GM12864 (cell line): ENCODE measurements at regions not wholly inside any gene's neighbourhood (a gene's known extent, or its start where the extent isn't known, plus 50 kb on each side); places are given as distances from the start of the nearest gene placed in this dataset.

ENCODE experiments used
- DNase-seq: peaks from one replicate; pipeline ENCODE4 v3.0.0-alpha.2; 2011; ENCODE audit warnings: low read depth
- H3K4me3 ChIP-seq: 2 replicates; pipeline ENCODE4 v1.5.1; 2011; ENCODE audit warnings: mild to moderate bottlenecking, low read depth, low read length, control low read depth
- TF ChIP-seq, protein P1 (sequence below): IDR thresholded peaks from 2 replicates; pipeline ENCODE4 v1.5.1; 2011; ENCODE audit warnings: low read depth, mild to moderate bottlenecking, moderate library complexity, low read length, control low read depth, inconsistent platforms; ENCODE audit errors: missing control alignments

DNA sequence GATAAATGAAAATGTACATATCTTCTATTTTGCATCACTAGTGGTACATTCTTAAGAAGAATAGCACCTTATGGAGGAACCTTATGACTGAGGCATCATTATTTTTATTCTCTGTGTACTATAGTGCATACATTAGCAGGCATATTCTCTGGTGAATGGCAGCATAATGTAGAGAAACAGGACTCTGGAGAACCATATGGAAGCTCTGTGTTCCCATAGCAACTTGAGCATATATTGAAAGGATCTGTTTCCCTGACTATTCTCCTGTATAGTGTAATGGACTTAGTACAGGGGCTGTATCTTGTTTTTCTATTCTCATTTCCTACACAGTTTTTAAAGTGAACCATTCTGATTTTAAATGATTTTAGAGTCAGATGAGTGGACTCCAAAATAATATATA is 128.4 kb upstream of the SMIM30 start:
- TF ChIP-seq, protein P1, sequence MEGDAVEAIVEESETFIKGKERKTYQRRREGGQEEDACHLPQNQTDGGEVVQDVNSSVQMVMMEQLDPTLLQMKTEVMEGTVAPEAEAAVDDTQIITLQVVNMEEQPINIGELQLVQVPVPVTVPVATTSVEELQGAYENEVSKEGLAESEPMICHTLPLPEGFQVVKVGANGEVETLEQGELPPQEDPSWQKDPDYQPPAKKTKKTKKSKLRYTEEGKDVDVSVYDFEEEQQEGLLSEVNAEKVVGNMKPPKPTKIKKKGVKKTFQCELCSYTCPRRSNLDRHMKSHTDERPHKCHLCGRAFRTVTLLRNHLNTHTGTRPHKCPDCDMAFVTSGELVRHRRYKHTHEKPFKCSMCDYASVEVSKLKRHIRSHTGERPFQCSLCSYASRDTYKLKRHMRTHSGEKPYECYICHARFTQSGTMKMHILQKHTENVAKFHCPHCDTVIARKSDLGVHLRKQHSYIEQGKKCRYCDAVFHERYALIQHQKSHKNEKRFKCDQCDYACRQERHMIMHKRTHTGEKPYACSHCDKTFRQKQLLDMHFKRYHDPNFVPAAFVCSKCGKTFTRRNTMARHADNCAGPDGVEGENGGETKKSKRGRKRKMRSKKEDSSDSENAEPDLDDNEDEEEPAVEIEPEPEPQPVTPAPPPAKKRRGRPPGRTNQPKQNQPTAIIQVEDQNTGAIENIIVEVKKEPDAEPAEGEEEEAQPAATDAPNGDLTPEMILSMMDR, result no peak
- H3K4me3 ChIP-seq, result no peak overlapping the region
- no peak for DNase-seq

DNA sequence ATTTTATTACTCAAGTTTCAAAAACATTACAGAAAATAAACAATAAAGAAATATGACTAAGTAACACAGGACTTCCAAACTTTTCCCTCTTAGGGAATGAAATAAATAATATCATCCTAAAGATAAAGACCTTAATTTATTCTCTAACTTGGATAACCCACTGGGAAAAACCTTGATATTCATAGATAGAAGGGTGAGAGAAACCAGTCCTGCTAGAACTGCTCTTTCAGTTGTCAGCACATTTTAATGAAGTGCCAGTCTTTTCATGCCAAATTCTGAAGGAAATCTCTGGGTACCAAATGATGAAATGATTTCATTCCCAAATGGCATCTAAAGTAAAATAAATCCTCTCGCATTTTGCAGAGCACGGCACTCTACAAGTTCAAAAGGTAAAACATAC is 114.5 kb upstream of the SMIM30 start:
- no peak overlapping the region for H3K4me3 ChIP-seq
- DNase-seq, result no peak
- TF ChIP-seq, protein P1, result no peak

DNA sequence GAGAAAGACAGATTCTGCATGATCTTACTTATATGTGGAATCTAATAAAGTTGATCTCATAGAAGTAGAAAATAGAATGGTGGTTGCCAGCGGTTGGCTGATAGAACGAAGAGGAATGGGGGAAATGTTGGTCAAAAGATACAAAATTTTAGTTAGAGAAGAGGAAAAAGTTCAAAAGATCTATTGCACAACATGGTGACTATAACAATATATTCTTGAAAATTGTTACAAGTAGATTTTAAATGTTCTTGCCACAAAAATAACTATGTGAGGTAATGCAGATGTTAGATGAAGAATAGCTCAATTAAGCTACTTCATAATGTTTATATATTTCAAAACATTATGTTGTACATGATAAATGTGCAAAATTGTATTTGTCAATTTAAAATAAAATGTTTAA is 112.3 kb upstream of the SMIM30 start:
- DNase-seq, result no peak
- no peak overlapping the region for H3K4me3 ChIP-seq
- TF ChIP-seq, protein P1, result no peak

DNA sequence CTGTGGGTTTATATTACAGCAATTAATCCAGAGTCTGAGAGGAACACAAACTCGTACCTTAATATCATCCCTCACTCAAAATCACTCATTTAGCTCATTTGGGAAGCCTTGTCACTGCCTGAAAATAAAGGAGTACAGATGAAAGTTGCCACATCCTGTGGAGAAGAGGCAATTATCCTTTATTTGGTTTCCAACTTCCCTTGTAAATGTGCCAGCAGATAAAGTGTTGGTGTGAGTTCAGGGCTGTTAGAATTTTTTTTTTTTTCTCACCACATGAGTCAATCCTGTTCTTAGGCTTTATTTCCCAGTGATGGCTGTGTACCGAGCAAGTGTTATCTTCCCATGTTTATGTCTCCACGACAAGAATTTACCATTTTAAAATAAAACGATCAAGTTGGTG is 99.0 kb upstream of the SMIM30 start:
- DNase-seq, result no peak
- TF ChIP-seq, protein P1, result no peak

DNA sequence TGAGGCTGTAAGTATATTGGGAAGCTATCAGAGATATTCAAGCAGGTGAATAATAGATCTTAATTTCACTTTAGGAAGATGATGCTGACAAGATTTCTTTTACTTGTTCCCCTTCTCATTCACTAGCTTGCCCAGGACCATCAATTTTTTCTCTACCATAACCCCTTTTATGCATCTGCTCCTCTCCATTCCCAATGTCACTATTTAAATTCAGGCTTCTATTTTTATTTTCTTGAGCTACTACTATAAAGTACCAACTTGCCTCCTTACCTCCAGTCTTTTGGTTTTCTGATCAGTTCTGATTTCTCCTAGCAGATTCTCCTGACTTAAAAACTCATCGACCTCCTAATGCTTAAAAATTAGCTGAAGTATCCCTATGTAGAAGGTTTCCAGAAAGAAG is 97.7 kb upstream of the SMIM30 start:
- TF ChIP-seq, protein P1, result no peak
- H3K4me3 ChIP-seq, result no peak overlapping the region
- DNase-seq, result no peak

More for the DNA sequence above, 99.0 kb upstream of the SMIM30 start:
- H3K4me3 ChIP-seq, result no peak overlapping the region

DNA sequence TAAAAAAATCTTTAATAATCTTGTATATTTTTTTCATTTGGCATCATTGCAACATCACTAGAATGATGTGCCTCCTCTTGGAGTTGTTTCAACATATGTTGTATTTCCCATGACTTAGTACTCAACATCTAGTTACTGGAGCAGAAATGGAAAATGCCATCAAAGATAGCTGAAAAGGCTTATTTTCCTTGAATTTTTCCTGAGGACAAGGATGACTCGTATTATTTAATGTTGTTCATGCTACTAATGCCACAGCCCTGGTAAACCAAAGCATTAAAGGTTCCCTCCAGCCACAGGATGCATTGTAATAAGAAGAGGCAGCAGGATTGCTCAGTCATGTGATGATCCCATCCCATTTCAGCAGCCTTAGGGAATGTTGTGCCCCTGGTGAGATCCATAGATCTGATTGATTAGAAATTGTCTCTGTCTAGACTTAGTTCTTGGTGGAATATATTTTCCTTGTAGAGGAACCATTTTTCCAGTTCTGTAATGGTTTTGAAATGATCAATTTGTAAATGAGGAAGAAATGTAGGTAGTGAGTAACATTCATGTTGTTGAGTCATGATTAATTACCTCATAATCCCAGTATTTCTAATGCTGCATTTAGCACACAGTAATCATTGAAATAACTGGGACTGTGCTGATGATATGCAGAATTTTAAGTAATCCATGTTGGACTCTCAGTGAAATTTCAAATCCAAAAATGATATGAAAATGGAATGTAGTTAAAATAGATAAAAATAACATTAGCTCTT is 91.3 kb upstream of the SMIM30 start:
- no peak for DNase-seq
- TF ChIP-seq, protein P1, result no peak
- H3K4me3 ChIP-seq, result no peak overlapping the region

DNA sequence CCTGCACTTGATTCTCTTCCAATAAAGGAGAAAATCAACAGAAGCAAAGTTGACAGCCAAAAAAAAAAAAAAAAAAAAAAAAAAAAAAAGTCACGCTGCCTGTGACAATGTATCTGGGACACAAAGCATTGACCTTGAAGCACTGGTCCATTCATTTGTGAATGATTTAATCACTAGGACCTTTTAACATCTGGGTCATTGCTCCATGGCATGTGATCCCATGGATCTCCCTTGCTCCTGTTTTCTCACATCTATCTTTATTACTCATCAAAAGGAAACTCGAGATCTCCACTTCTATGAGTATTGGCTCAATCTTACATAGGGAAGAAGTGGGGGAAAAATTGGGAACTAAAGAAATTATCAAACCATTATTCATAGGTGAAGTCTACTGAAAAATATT is 89.6 kb upstream of the SMIM30 start:
- DNase-seq, result no peak
- H3K4me3 ChIP-seq, result no peak overlapping the region
- TF ChIP-seq, protein P1, result no peak
